NCI-H1048 (cell line): ENCODE measurements at regions not wholly inside any gene's neighbourhood (a gene's known extent, or its start where the extent isn't known, plus 50 kb on each side); places are given as distances from the start of the nearest gene placed in this dataset.

ENCODE experiments used
- DNase-seq: peaks from one replicate; lab custom pipeline; 2025; lab: John Stamatoyannopoulos, UW

GRCh38 chr4:181176306-181176705 lies 1066.9 kb upstream of the TENM3 start:
- DNase-seq: no peak

- no peak for DNase-seq
These were observed 1061.9 kb upstream of the TENM3 start for GRCh38 chr4:181181331-181181730.

GRCh38 chr4:181189751-181190150 lies 1053.5 kb upstream of the TENM3 start:
- DNase-seq: no peak

- DNase-seq: no peak
These were observed 1049.9 kb upstream of the TENM3 start for GRCh38 chr4:181193131-181193930.

- DNase-seq: no peak
These were observed 1049.1 kb upstream of the TENM3 start for GRCh38 chr4:181194096-181194495.

GRCh38 chr4:181200076-181200475 lies 1043.1 kb upstream of the TENM3 start:
- no peak for DNase-seq

GRCh38 chr4:181202240-181202639 lies 1041.0 kb upstream of the TENM3 start:
- no peak for DNase-seq

- DNase-seq: no peak
These were observed 1039.1 kb upstream of the TENM3 start for GRCh38 chr4:181204109-181204508.

GRCh38 chr4:181213551-181213950 lies 1029.7 kb upstream of the TENM3 start:
- DNase-seq: no peak

GRCh38 chr4:181216501-181216900 lies 1026.7 kb upstream of the TENM3 start:
- no peak for DNase-seq

GRCh38 chr4:181219783-181220416 lies 1023.3 kb upstream of the TENM3 start:
- no peak for DNase-seq

- DNase-seq: no peak
These were observed 1018.4 kb upstream of the TENM3 start for GRCh38 chr4:181224852-181225251.

- no peak for DNase-seq
These were observed 1017.5 kb upstream of the TENM3 start for GRCh38 chr4:181225616-181226261.

- DNase-seq: no peak
These were observed 1008.1 kb upstream of the TENM3 start for GRCh38 chr4:181234951-181235680.

- no peak for DNase-seq
These were observed 997.9 kb upstream of the TENM3 start for GRCh38 chr4:181245326-181245725.

- DNase-seq: no peak
These were observed 994.2 kb upstream of the TENM3 start for GRCh38 chr4:181249031-181249430.

GRCh38 chr4:181254771-181255170 lies 988.4 kb upstream of the TENM3 start:
- no peak for DNase-seq

GRCh38 chr4:181258569-181258968 lies 984.6 kb upstream of the TENM3 start:
- no peak for DNase-seq

- DNase-seq: no peak
These were observed 984.0 kb upstream of the TENM3 start for GRCh38 chr4:181259081-181259709.

GRCh38 chr4:181261279-181261678 lies 981.9 kb upstream of the TENM3 start:
- no peak for DNase-seq

GRCh38 chr4:181264893-181265292 lies 978.3 kb upstream of the TENM3 start:
- DNase-seq: no peak

- DNase-seq: no peak
These were observed 977.8 kb upstream of the TENM3 start for GRCh38 chr4:181265370-181265769.
